ENCODE measurements at regions not wholly inside any gene's neighbourhood (a gene's known extent, or its start where the extent isn't known, plus 50 kb on each side); places are given as distances from the start of the nearest gene placed in this dataset.

GRCh38 chr3:43791246-43791645 is 100.5 kb downstream of the ABHD5 start (continued):
- TF ChIP-seq GATA2 (CRISPR knock-in tag; IDR thresholded peaks at IDR 0.05): no peak
- no peak for TF ChIP-seq USF2 (IDR thresholded peaks at IDR 0.05; ENCODE audit: borderline replicate concordance, low read depth, low read length)

- no peaks in the 10 kb centered on the region for H3K36me3 ChIP-seq (replicated peaks in 1 of 2; ENCODE audit: control insufficient read depth in 1 of 2, insufficient read depth in 2 of 2, low read length in 1 of 2)
- DNase-seq: no peak
- H2AFZ ChIP-seq (ENCODE audit: low read depth): no peak overlapping the region
- no peaks in the 10 kb centered on the region for H3K9me2 ChIP-seq
- no peak overlapping the region for H3K27ac ChIP-seq (ENCODE audit: low read depth in 2 of 2, low read length in 1 of 2)
- ChIA-PET CTCF (interaction anchor here (0.6 to 1.2 kb wide), 3 partner anchors 22 to 210 kb away, joined by 3 read pairs; no protein-coding TSS in a partner anchor), POLR2A (no interaction called here)
- no peak overlapping the region for H3K4me2 ChIP-seq
- H3K4me1 ChIP-seq (ENCODE audit: control insufficient read depth in 1 of 2, insufficient read depth in 2 of 2, low read depth in 1 of 2, low read length in 1 of 2): peaks cover 0 to 3% of the 10 kb centered on the region in 2 experiments; a peak in 1 of 4 replicates
- H4K20me1 ChIP-seq (ENCODE audit: insufficient read depth): no peaks in the 10 kb centered on the region
- H3K79me2 ChIP-seq (ENCODE audit: insufficient read depth): no peaks in the 10 kb centered on the region
- no peak overlapping the region for H3K9ac ChIP-seq
- no peak overlapping the region for H3K4me3 ChIP-seq (ENCODE audit: low read depth in 2 of 2, low read length in 1 of 2)
- TF ChIP-seq CHD2 (IDR thresholded peaks at IDR 0.05; ENCODE audit: low read length, partially characterized antibody) (no peak), PBX3 (IDR thresholded peaks at IDR 0.05) (no peak), POLR2AphosphoS5 (IDR thresholded peaks at IDR 0.05; ENCODE audit: low read depth, low read length) (no peak), IRF3 (IDR thresholded peaks at IDR 0.05; ENCODE audit: low read depth, low read length) (no peak), FOSL2 (IDR thresholded peaks at IDR 0.05; ENCODE audit: borderline replicate concordance, low read depth) (no peak), RCOR1 (IDR thresholded peaks at IDR 0.05; ENCODE audit: low read length) (no peak), ZBTB33 (IDR thresholded peaks at IDR 0.05; ENCODE audit: borderline replicate concordance, low read depth) (no peak), MXI1 (IDR thresholded peaks at IDR 0.05; ENCODE audit: low read depth, low read length) (no peak), MAX (IDR thresholded peaks at IDR 0.05; ENCODE audit: low read depth) (no peak)
- no peaks in the 10 kb centered on the region for H3K9me3 ChIP-seq
- WGBS (ENCODE audit: low lambda C conversion rate): 27% methylated on average over 2 of the region's 2 CpGs
- no peaks in the 10 kb centered on the region for H3F3A ChIP-seq (replicated peaks; ENCODE audit: insufficient read depth)
- H3K27me3 ChIP-seq (ENCODE audit: insufficient read depth): no peaks in the 10 kb centered on the region; the same call in 1 of the 2 replicates
Observed at GRCh38 chr3:43792904-43793303, 102.2 kb downstream of the ABHD5 start.
